GM19023 (cell line): ENCODE measurements at regions not wholly inside any gene's neighbourhood (a gene's known extent, or its start where the extent isn't known, plus 50 kb on each side); places are given as distances from the start of the nearest gene placed in this dataset.
"Not testable (repeated sequence)": the region's sequence is repeated elsewhere in the genome, so short reads cannot be mapped to it uniquely, and the experiment has no call there.

ENCODE experiments used
- ATAC-seq: cut with Tn5 transposase; IDR thresholded peaks from one replicate; pipeline ENCODE4 v1.9.1; 2021; ENCODE audit warnings: mild to moderate bottlenecking, moderate library complexity; ENCODE audit not compliant: unreplicated experiment

GRCh38 chrX:124426288-124427169, 80.2 kb downstream of the SH2D1A start:
- ATAC-seq, result no peak

- ATAC-seq, result no peak
Measured at GRCh38 chrX:124433186-124433585, 86.8 kb downstream of the SH2D1A start.

GRCh38 chrX:124435616-124436015, 89.3 kb downstream of the SH2D1A start:
- no peak for ATAC-seq

- ATAC-seq, result no peak
Measured at GRCh38 chrX:124440695-124441094, 94.3 kb downstream of the SH2D1A start.

- no peak for ATAC-seq
Measured at GRCh38 chrX:124441971-124442590, 95.7 kb downstream of the SH2D1A start.

- no peak for ATAC-seq
Measured at GRCh38 chrX:124455966-124456365, 109.6 kb downstream of the SH2D1A start.

- not testable (repeated sequence) for ATAC-seq
Measured at GRCh38 chrX:124459851-124460250, 113.5 kb downstream of the SH2D1A start.

GRCh38 chrX:124462931-124463330, 116.6 kb downstream of the SH2D1A start:
- no peak for ATAC-seq

GRCh38 chrX:124467202-124467601, 120.8 kb downstream of the SH2D1A start:
- ATAC-seq, result no peak

GRCh38 chrX:124475358-124475757, 129.0 kb downstream of the SH2D1A start:
- ATAC-seq, result no peak

- no peak for ATAC-seq
Measured at GRCh38 chrX:124476562-124476961, 130.2 kb downstream of the SH2D1A start.

GRCh38 chrX:124478046-124478445, 131.7 kb downstream of the SH2D1A start:
- no peak for ATAC-seq

- ATAC-seq, result peak; percentile 71
Measured at GRCh38 chrX:124488412-124489161, 142.2 kb downstream of the SH2D1A start.

GRCh38 chrX:124493984-124494383, 147.6 kb downstream of the SH2D1A start:
- no peak for ATAC-seq

GRCh38 chrX:124497386-124497785, 151.0 kb downstream of the SH2D1A start:
- ATAC-seq, result no peak

- ATAC-seq, result no peak
Measured at GRCh38 chrX:124501586-124501985, 155.2 kb downstream of the SH2D1A start.

- no peak for ATAC-seq
Measured at GRCh38 chrX:124502166-124502565, 155.8 kb downstream of the SH2D1A start.

- ATAC-seq, result no peak
Measured at GRCh38 chrX:124502599-124502998, 156.2 kb downstream of the SH2D1A start.

GRCh38 chrX:124504111-124504983, 158.0 kb downstream of the SH2D1A start:
- ATAC-seq, result peak; percentile 86

- ATAC-seq, result no peak
Measured at GRCh38 chrX:124506066-124506465, 159.7 kb downstream of the SH2D1A start.

GRCh38 chrX:124507246-124507645, 160.9 kb downstream of the SH2D1A start:
- ATAC-seq, result no peak
